ENCODE measurements at regions not wholly inside any gene's neighbourhood (a gene's known extent, or its start where the extent isn't known, plus 50 kb on each side); places are given as distances from the start of the nearest gene placed in this dataset.
A peak's percentile ranks its signal among the peaks of the same experiment; 100 is the strongest.

- DNase-seq (ENCODE audit: low read depth, low spot score) = no peak
- ChIA-PET CTCF (interaction anchor here (0.8 to 4.9 kb wide), 14 partner anchors 8 to 160 kb away, joined by 3 to 39 read pairs (median 5); no protein-coding TSS in a partner anchor), POLR2A (no interaction called here)
- no peak overlapping the region for H3K4me3 ChIP-seq (ENCODE audit: low read depth, low read length)
- TF ChIP-seq CTCF (IDR thresholded peaks at IDR 0.05; ENCODE audit: insufficient read depth, low read length, missing control alignments) = no peak
Observed at GRCh38 chr20:19827818-19828217, 69.8 kb downstream of the RIN2 start.

- ChIA-PET CTCF (interaction anchor here (0.8 to 4.9 kb wide), 16 partner anchors 8 to 159 kb away, joined by 3 to 39 read pairs (median 5); no protein-coding TSS in a partner anchor), POLR2A (no interaction called here)
- no peak for DNase-seq (ENCODE audit: low read depth, low spot score)
- H3K4me3 ChIP-seq (ENCODE audit: low read depth, low read length) = no peak overlapping the region
- TF ChIP-seq CTCF (IDR thresholded peaks at IDR 0.05; ENCODE audit: insufficient read depth, low read length, missing control alignments) = peak; percentile 31
Observed at GRCh38 chr20:19828232-19828631, 70.2 kb downstream of the RIN2 start.

- POLR2A ChIA-PET = no interaction called here
- CTCF ChIA-PET = interaction anchor here (1.5 kb wide), 2 partner anchors 9 to 137 kb away, joined by 3 to 4 read pairs; no protein-coding TSS in a partner anchor
- no peak for DNase-seq (ENCODE audit: low read depth, low spot score)
- TF ChIP-seq CTCF (IDR thresholded peaks at IDR 0.05; ENCODE audit: insufficient read depth, low read length, missing control alignments) = no peak
- no peak overlapping the region for H3K4me3 ChIP-seq (ENCODE audit: low read depth, low read length)
Observed at GRCh38 chr20:19830211-19830785, 72.2 kb downstream of the RIN2 start.

GRCh38 chr20:19832875-19833274, 74.8 kb downstream of the RIN2 start:
- POLR2A ChIA-PET = no interaction called here
- TF ChIP-seq CTCF (IDR thresholded peaks at IDR 0.05; ENCODE audit: insufficient read depth, low read length, missing control alignments) = no peak
- CTCF ChIA-PET = no interaction called here
- DNase-seq (ENCODE audit: low read depth, low spot score) = no peak
- no peak overlapping the region for H3K4me3 ChIP-seq (ENCODE audit: low read depth, low read length)

- TF ChIP-seq CTCF (IDR thresholded peaks at IDR 0.05; ENCODE audit: insufficient read depth, low read length, missing control alignments) = no peak
- no peak overlapping the region for H3K4me3 ChIP-seq (ENCODE audit: low read depth, low read length)
- CTCF ChIA-PET = no interaction called here
- POLR2A ChIA-PET = no interaction called here
- DNase-seq (ENCODE audit: low read depth, low spot score) = no peak
Observed at GRCh38 chr20:19833395-19833794, 75.3 kb downstream of the RIN2 start.

- no peak for TF ChIP-seq CTCF (IDR thresholded peaks at IDR 0.05; ENCODE audit: insufficient read depth, low read length, missing control alignments)
- POLR2A ChIA-PET = no interaction called here
- CTCF ChIA-PET = no interaction called here
- H3K4me3 ChIP-seq (ENCODE audit: low read depth, low read length) = no peak overlapping the region
- DNase-seq (ENCODE audit: low read depth, low spot score) = no peak
Observed at GRCh38 chr20:19834287-19834686, 76.2 kb downstream of the RIN2 start.
